ENCODE measurements at regions not wholly inside any gene's neighbourhood (a gene's known extent, or its start where the extent isn't known, plus 50 kb on each side); places are given as distances from the start of the nearest gene placed in this dataset.

GRCh38 chr6:9205645-9206044 is 770.3 kb upstream of the SLC35B3 start:
- TF ChIP-seq CTCF (IDR thresholded peaks at IDR 0.05; ENCODE audit: unreplicated experiment in 3 of 3) = no peak
- no peak overlapping the region for H3K4me3 Mint-ChIP-seq
- peak overlapping the region; percentile 3 to 56 (median 31) for H3K27ac Mint-ChIP-seq
- H3K4me1 Mint-ChIP-seq = no peaks in the 10 kb centered on the region
- no peaks in the 10 kb centered on the region for H3K27me3 Mint-ChIP-seq (ENCODE audit: low read depth)
- H3K36me3 Mint-ChIP-seq (ENCODE audit: low read depth) = no peaks in the 10 kb centered on the region
- peaks cover 10% of the 10 kb centered on the region for H3K9me3 Mint-ChIP-seq

GRCh38 chr6:9204171-9204570 is 768.8 kb upstream of the SLC35B3 start:
- no peak for TF ChIP-seq CTCF (IDR thresholded peaks at IDR 0.05; ENCODE audit: unreplicated experiment in 3 of 3)
- Mint-ChIP-seq H3K4me1 (no peaks in the 10 kb centered on the region), H3K4me3 (no peak overlapping the region), H3K36me3 (ENCODE audit: low read depth) (no peaks in the 10 kb centered on the region), H3K9me3 (peaks cover 10% of the 10 kb centered on the region), H3K27me3 (ENCODE audit: low read depth) (no peaks in the 10 kb centered on the region), H3K27ac (no peak overlapping the region)

- no peaks in the 10 kb centered on the region for H3K4me1 Mint-ChIP-seq
- no peak overlapping the region for H3K27ac Mint-ChIP-seq
- H3K27me3 Mint-ChIP-seq (ENCODE audit: low read depth) = no peaks in the 10 kb centered on the region
- H3K9me3 Mint-ChIP-seq = peaks cover 8% of the 10 kb centered on the region
- no peak for TF ChIP-seq CTCF (IDR thresholded peaks at IDR 0.05; ENCODE audit: unreplicated experiment in 3 of 3)
- no peak overlapping the region for H3K4me3 Mint-ChIP-seq
- no peaks in the 10 kb centered on the region for H3K36me3 Mint-ChIP-seq (ENCODE audit: low read depth)
These were observed 765.4 kb upstream of the SLC35B3 start for GRCh38 chr6:9200712-9201111.

GRCh38 chr6:9197726-9198125 is 762.4 kb upstream of the SLC35B3 start:
- Mint-ChIP-seq H3K4me1 (no peaks in the 10 kb centered on the region), H3K36me3 (ENCODE audit: low read depth) (no peaks in the 10 kb centered on the region), H3K4me3 (no peak overlapping the region), H3K27ac (no peak overlapping the region), H3K9me3 (no peaks in the 10 kb centered on the region), H3K27me3 (ENCODE audit: low read depth) (no peaks in the 10 kb centered on the region)
- no peak for TF ChIP-seq CTCF (IDR thresholded peaks at IDR 0.05; ENCODE audit: unreplicated experiment in 3 of 3)

- Mint-ChIP-seq H3K27ac (no peak overlapping the region), H3K27me3 (ENCODE audit: low read depth) (no peaks in the 10 kb centered on the region), H3K9me3 (no peaks in the 10 kb centered on the region), H3K4me1 (no peaks in the 10 kb centered on the region), H3K36me3 (ENCODE audit: low read depth) (no peaks in the 10 kb centered on the region), H3K4me3 (no peak overlapping the region)
- no peak for TF ChIP-seq CTCF (IDR thresholded peaks at IDR 0.05; ENCODE audit: unreplicated experiment in 3 of 3)
These were observed 760.0 kb upstream of the SLC35B3 start for GRCh38 chr6:9195322-9195721.

GRCh38 chr6:9192405-9192909 is 757.1 kb upstream of the SLC35B3 start:
- Mint-ChIP-seq H3K4me3 (no peak overlapping the region), H3K27ac (no peak overlapping the region), H3K4me1 (no peaks in the 10 kb centered on the region), H3K9me3 (no peaks in the 10 kb centered on the region), H3K27me3 (ENCODE audit: low read depth) (no peaks in the 10 kb centered on the region), H3K36me3 (ENCODE audit: low read depth) (no peaks in the 10 kb centered on the region)
- TF ChIP-seq CTCF (IDR thresholded peaks at IDR 0.05; ENCODE audit: unreplicated experiment in 3 of 3) = no peak

Measured in nephron (organoid).